ENCODE measurements at regions not wholly inside any gene's neighbourhood (a gene's known extent, or its start where the extent isn't known, plus 50 kb on each side); places are given as distances from the start of the nearest gene placed in this dataset.

- Histone ChIP-seq H2AFZ (ENCODE audit: low read length) (no peak overlapping the region), H3K9ac (ENCODE audit: low read depth, low read length, poor library complexity, severe bottlenecking) (no peak overlapping the region), H3F3A (ENCODE audit: low read depth) (no peaks in the 10 kb centered on the region), H3K9me3 (ENCODE audit: insufficient read depth, low read depth, low read length) (no peaks in the 10 kb centered on the region), H3K79me2 (ENCODE audit: insufficient read depth, low read length) (no peaks in the 10 kb centered on the region), H3K36me3 (ENCODE audit: insufficient read depth, low read length) (no peaks in the 10 kb centered on the region), H3K4me3 (ENCODE audit: low read length, poor library complexity, severe bottlenecking) (no peak overlapping the region), H4K20me1 (ENCODE audit: insufficient read depth, low read length, poor library complexity, severe bottlenecking) (no peaks in the 10 kb centered on the region), H3K4me1 (ENCODE audit: insufficient read depth, low read length, poor library complexity, severe bottlenecking) (no peaks in the 10 kb centered on the region), H3K27me3 (ENCODE audit: insufficient read depth, low read length, poor library complexity, severe bottlenecking) (no peaks in the 10 kb centered on the region), H3K4me2 (ENCODE audit: low read depth, low read length, poor library complexity, severe bottlenecking) (no peak overlapping the region), H3K9me2 (replicated peaks; ENCODE audit: low read depth, low read length) (no peaks in the 10 kb centered on the region)
- TF ChIP-seq CTCF (conservative IDR thresholded peaks at IDR 0.05; ENCODE audit: low read length), result no peak
- TF ChIP-seq EZH2phosphoT487 (IDR thresholded peaks at IDR 0.05; ENCODE audit: borderline replicate concordance), result no peak
These were observed 424.9 kb downstream of the SOX9 start for GRCh38 chr17:72545766-72546165.

- Histone ChIP-seq H3K27me3 (ENCODE audit: insufficient read depth, low read length, poor library complexity, severe bottlenecking) (no peaks in the 10 kb centered on the region), H2AFZ (ENCODE audit: low read length) (no peak overlapping the region), H3K4me2 (ENCODE audit: low read depth, low read length, poor library complexity, severe bottlenecking) (no peak overlapping the region), H4K20me1 (ENCODE audit: insufficient read depth, low read length, poor library complexity, severe bottlenecking) (no peaks in the 10 kb centered on the region), H3K9ac (ENCODE audit: low read depth, low read length, poor library complexity, severe bottlenecking) (no peak overlapping the region), H3K4me3 (ENCODE audit: low read length, poor library complexity, severe bottlenecking) (no peak overlapping the region), H3K4me1 (ENCODE audit: insufficient read depth, low read length, poor library complexity, severe bottlenecking) (no peaks in the 10 kb centered on the region), H3K9me2 (replicated peaks; ENCODE audit: low read depth, low read length) (no peaks in the 10 kb centered on the region), H3F3A (ENCODE audit: low read depth) (no peaks in the 10 kb centered on the region), H3K36me3 (ENCODE audit: insufficient read depth, low read length) (no peaks in the 10 kb centered on the region), H3K79me2 (ENCODE audit: insufficient read depth, low read length) (no peaks in the 10 kb centered on the region), H3K9me3 (ENCODE audit: insufficient read depth, low read depth, low read length) (no peaks in the 10 kb centered on the region)
- TF ChIP-seq CTCF (conservative IDR thresholded peaks at IDR 0.05; ENCODE audit: low read length) (no peak), EZH2phosphoT487 (IDR thresholded peaks at IDR 0.05; ENCODE audit: borderline replicate concordance) (no peak)
These were observed 432.4 kb downstream of the SOX9 start for GRCh38 chr17:72553051-72553755.

GRCh38 chr17:72554508-72554907 is 433.7 kb downstream of the SOX9 start:
- Histone ChIP-seq H3F3A (ENCODE audit: low read depth) (no peaks in the 10 kb centered on the region), H3K36me3 (ENCODE audit: insufficient read depth, low read length) (no peaks in the 10 kb centered on the region), H4K20me1 (ENCODE audit: insufficient read depth, low read length, poor library complexity, severe bottlenecking) (no peaks in the 10 kb centered on the region), H3K9me3 (ENCODE audit: insufficient read depth, low read depth, low read length) (no peaks in the 10 kb centered on the region), H3K4me1 (ENCODE audit: insufficient read depth, low read length, poor library complexity, severe bottlenecking) (no peaks in the 10 kb centered on the region), H2AFZ (ENCODE audit: low read length) (no peak overlapping the region), H3K27me3 (ENCODE audit: insufficient read depth, low read length, poor library complexity, severe bottlenecking) (no peaks in the 10 kb centered on the region), H3K4me3 (ENCODE audit: low read length, poor library complexity, severe bottlenecking) (no peak overlapping the region), H3K9me2 (replicated peaks; ENCODE audit: low read depth, low read length) (no peaks in the 10 kb centered on the region), H3K79me2 (ENCODE audit: insufficient read depth, low read length) (no peaks in the 10 kb centered on the region), H3K4me2 (ENCODE audit: low read depth, low read length, poor library complexity, severe bottlenecking) (no peak overlapping the region), H3K9ac (ENCODE audit: low read depth, low read length, poor library complexity, severe bottlenecking) (no peak overlapping the region)
- no peak for TF ChIP-seq CTCF (conservative IDR thresholded peaks at IDR 0.05; ENCODE audit: low read length)
- TF ChIP-seq EZH2phosphoT487 (IDR thresholded peaks at IDR 0.05; ENCODE audit: borderline replicate concordance), result no peak

Data from Loucy (cell line).